Peyer's patch (tissue), 4 donors: ENCODE measurements at regions not wholly inside any gene's neighbourhood (a gene's known extent, or its start where the extent isn't known, plus 50 kb on each side); places are given as distances from the start of the nearest gene placed in this dataset.

Experiments
- CTCF ChIP-seq, 6 experiments: fragments of 450-650 bp in 4 of 6; fragments of 200-600 bp in 2 of 6; sonication (generic) in 1 of 6; IDR thresholded peaks; one replicate each; pipeline ENCODE4 v1.5.1; 2017 to 2019; ENCODE audit warnings: antibody characterized with exemption in 6 of 6, mild to moderate bottlenecking in 3 of 6, moderate library complexity in 1 of 6
- POLR2A ChIP-seq, 2 donors: fragments of 450-650 bp; IDR thresholded peaks; one replicate each; pipeline ENCODE4 v1.5.1; 2017; ENCODE audit warnings: antibody characterized with exemption in 2 of 2, mild to moderate bottlenecking in 2 of 2, moderate library complexity in 2 of 2

DNA sequence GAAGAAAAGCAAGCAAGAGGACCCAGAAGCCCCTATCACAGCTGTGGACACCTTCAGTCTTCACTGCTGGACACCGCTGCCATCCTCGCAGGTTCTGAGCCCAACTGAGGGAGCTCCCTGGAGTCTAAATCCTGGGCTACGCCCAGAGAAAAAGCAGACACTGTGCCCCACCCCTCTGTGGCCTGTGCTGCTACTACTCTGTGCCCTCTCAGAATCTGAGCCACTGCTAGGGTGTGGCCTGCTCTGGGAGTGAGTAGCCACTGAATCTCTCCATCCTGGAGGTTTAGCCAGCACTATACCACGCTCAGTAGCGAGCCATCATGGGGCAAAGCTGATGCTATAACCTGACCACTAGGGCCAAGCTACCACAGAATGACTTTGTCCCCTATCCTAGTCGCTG lies 338.2 kb downstream of the NPR3 start:
- TF ChIP-seq CTCF (IDR thresholded peaks at IDR 0.05), result no peak
- no peak for TF ChIP-seq POLR2A (IDR thresholded peaks at IDR 0.05)
